ENCODE measurements at regions not wholly inside any gene's neighbourhood (a gene's known extent, or its start where the extent isn't known, plus 50 kb on each side); places are given as distances from the start of the nearest gene placed in this dataset.

GRCh38 chr6:88459189-88459588 is 293.0 kb upstream of the CNR1 start:
- no peak for DNase-seq (ENCODE audit: low spot score)
- Histone ChIP-seq H3K9me3 (ENCODE audit: low read depth) (no peaks in the 10 kb centered on the region), H3F3A (ENCODE audit: low read depth) (no peaks in the 10 kb centered on the region), H3K79me2 (ENCODE audit: low read depth) (no peaks in the 10 kb centered on the region), H2AFZ (replicated peaks) (no peak overlapping the region), H3K27me3 (no peaks in the 10 kb centered on the region), H3K4me3 (no peak overlapping the region), H3K9ac (no peak overlapping the region), H3K4me2 (no peak overlapping the region), H3K4me1 (no peaks in the 10 kb centered on the region), H3K27ac (no peak overlapping the region), H4K20me1 (ENCODE audit: low read depth) (no peaks in the 10 kb centered on the region), H3K36me3 (no peaks in the 10 kb centered on the region)
- no peaks in the 10 kb centered on the region for H3K4me1 Mint-ChIP-seq
- TF ChIP-seq EZH2 (IDR thresholded peaks at IDR 0.05) (no peak), EZH2phosphoT487 (IDR thresholded peaks at IDR 0.05) (no peak), CTCF (IDR thresholded peaks at IDR 0.05) (no peak)
- H3K27ac Mint-ChIP-seq, result no peak overlapping the region
- no peaks in the 10 kb centered on the region for H3K9me3 Mint-ChIP-seq
- no peak overlapping the region for H3K4me3 Mint-ChIP-seq
- H3K27me3 Mint-ChIP-seq (ENCODE audit: insufficient read depth, low read depth), result peaks cover 2% of the 10 kb centered on the region
- H3K36me3 Mint-ChIP-seq, result no peaks in the 10 kb centered on the region

- Histone ChIP-seq H4K20me1 (ENCODE audit: low read depth) (no peaks in the 10 kb centered on the region), H2AFZ (replicated peaks) (no peak overlapping the region), H3K4me3 (no peak overlapping the region), H3K27me3 (no peaks in the 10 kb centered on the region), H3F3A (ENCODE audit: low read depth) (no peaks in the 10 kb centered on the region), H3K79me2 (ENCODE audit: low read depth) (no peaks in the 10 kb centered on the region), H3K9me3 (ENCODE audit: low read depth) (no peaks in the 10 kb centered on the region), H3K4me1 (no peaks in the 10 kb centered on the region), H3K36me3 (no peaks in the 10 kb centered on the region), H3K4me2 (no peak overlapping the region), H3K27ac (no peak overlapping the region), H3K9ac (no peak overlapping the region)
- Mint-ChIP-seq H3K4me1 (no peaks in the 10 kb centered on the region), H3K36me3 (no peaks in the 10 kb centered on the region), H3K27ac (no peak overlapping the region), H3K27me3 (ENCODE audit: insufficient read depth, low read depth) (peaks cover 2% of the 10 kb centered on the region), H3K4me3 (no peak overlapping the region), H3K9me3 (no peaks in the 10 kb centered on the region)
- no peak for DNase-seq (ENCODE audit: low spot score)
- TF ChIP-seq EZH2 (IDR thresholded peaks at IDR 0.05) (no peak), EZH2phosphoT487 (IDR thresholded peaks at IDR 0.05) (no peak), CTCF (IDR thresholded peaks at IDR 0.05) (no peak)
Measured at GRCh38 chr6:88458662-88459061, 292.5 kb upstream of the CNR1 start.

- no peak overlapping the region for H3K9ac ChIP-seq
- no peak overlapping the region for H3K27ac Mint-ChIP-seq
- no peaks in the 10 kb centered on the region for H3K4me1 Mint-ChIP-seq
- H3K27ac ChIP-seq, result no peak overlapping the region
- H2AFZ ChIP-seq (replicated peaks), result no peak overlapping the region
- H3K4me3 Mint-ChIP-seq, result no peak overlapping the region
- H4K20me1 ChIP-seq (ENCODE audit: low read depth), result no peaks in the 10 kb centered on the region
- H3K27me3 Mint-ChIP-seq (ENCODE audit: insufficient read depth, low read depth), result no peaks in the 10 kb centered on the region
- H3F3A ChIP-seq (ENCODE audit: low read depth), result no peaks in the 10 kb centered on the region
- no peak overlapping the region for H3K4me2 ChIP-seq
- DNase-seq (ENCODE audit: low spot score), result no peak
- no peaks in the 10 kb centered on the region for H3K9me3 Mint-ChIP-seq
- no peak overlapping the region for H3K4me3 ChIP-seq
- H3K27me3 ChIP-seq, result no peaks in the 10 kb centered on the region
- H3K36me3 ChIP-seq, result no peaks in the 10 kb centered on the region
- TF ChIP-seq CTCF (IDR thresholded peaks at IDR 0.05) (no peak), EZH2phosphoT487 (IDR thresholded peaks at IDR 0.05) (no peak), EZH2 (IDR thresholded peaks at IDR 0.05) (no peak)
- H3K4me1 ChIP-seq, result no peaks in the 10 kb centered on the region
- no peaks in the 10 kb centered on the region for H3K79me2 ChIP-seq (ENCODE audit: low read depth)
- no peaks in the 10 kb centered on the region for H3K9me3 ChIP-seq (ENCODE audit: low read depth)
- H3K36me3 Mint-ChIP-seq, result no peaks in the 10 kb centered on the region
Measured at GRCh38 chr6:88456221-88456859, 290.2 kb upstream of the CNR1 start.

Measured in neural progenitor cell (in vitro differentiated cells).